Activated B cell treated with CpG ODN at 0.5 μM for 24 hours (primary cell): ENCODE measurements at regions not wholly inside any gene's neighbourhood (a gene's known extent, or its start where the extent isn't known, plus 50 kb on each side); places are given as distances from the start of the nearest gene placed in this dataset.

Experiments used
- ATAC-seq: fragments of 200-7000 bp; cut with Tn5 transposase; one replicate; pipeline ENCODE4 v1.10.0; 2021; ENCODE audit warnings: low read depth, mild to moderate bottlenecking, moderate library complexity
- CTCF ChIA-PET: fragments of 350-600 bp; sonication (Branson Sonifier 250); formaldehyde crosslinking; loops from one replicate; lab custom pipeline; 2021; ENCODE audit warnings: antibody characterized with exemption; lab: Charles Lee
- POLR2A ChIA-PET: fragments of 350-600 bp; sonication (Branson Sonifier 250); formaldehyde crosslinking; loops from one replicate; lab custom pipeline; 2021; ENCODE audit warnings: antibody characterized with exemption; lab: Charles Lee
- DNase-seq: peaks from one replicate; pipeline ENCODE4 v3.0.0; 2022
- H3K27ac Mint-ChIP-seq: one replicate; pipeline ENCODE4 v1.8.0; 2020; ENCODE audit warnings: mixed read lengths
- H3K27me3 Mint-ChIP-seq: one replicate; pipeline ENCODE4 v1.8.0; 2021; ENCODE audit warnings: mixed read lengths
- H3K36me3 Mint-ChIP-seq: one replicate; pipeline ENCODE4 v1.8.0; 2021; ENCODE audit warnings: low read depth, mixed read lengths
- H3K4me1 Mint-ChIP-seq: one replicate; pipeline ENCODE4 v1.8.0; 2021; ENCODE audit warnings: mixed read lengths
- H3K4me3 Mint-ChIP-seq: one replicate; pipeline ENCODE4 v1.8.0; 2020; ENCODE audit warnings: mild to moderate bottlenecking, mixed read lengths
- H3K9me3 Mint-ChIP-seq: one replicate; pipeline ENCODE4 v1.8.0; 2020; ENCODE audit warnings: mixed read lengths
- CTCF ChIP-seq: fragments of 200-600 bp; IDR thresholded peaks from one replicate; pipeline ENCODE4 v1.8.0; 2022; ENCODE audit warnings: antibody characterized with exemption, mild to moderate bottlenecking
- intact Hi-C: fragments of 100-400 bp; cut with micrococcal nuclease; formaldehyde crosslinking; loops from one replicate; pipeline ENCODE4 v1.15.1; 2024

GRCh38 chr5:172506921-172507320 lies 52.6 kb upstream of the SH3PXD2B start:
- H3K27ac Mint-ChIP-seq, result no peak overlapping the region
- intact Hi-C loops, result no loop called here
- ChIA-PET POLR2A (no interaction called here), CTCF (no interaction called here)
- no peak overlapping the region for H3K4me3 Mint-ChIP-seq
- peaks cover 9% of the 10 kb centered on the region for H3K9me3 Mint-ChIP-seq
- peaks cover 16% of the 10 kb centered on the region for H3K27me3 Mint-ChIP-seq
- ATAC-seq (no peak), DNase-seq (no peak)
- no peaks in the 10 kb centered on the region for H3K4me1 Mint-ChIP-seq
- H3K36me3 Mint-ChIP-seq, result no peaks in the 10 kb centered on the region
- TF ChIP-seq CTCF, result no peak

GRCh38 chr5:172506251-172506650 lies 51.9 kb upstream of the SH3PXD2B start:
- ATAC-seq (no peak), DNase-seq (no peak)
- Mint-ChIP-seq H3K9me3 (peaks cover 4% of the 10 kb centered on the region), H3K4me3 (no peak overlapping the region), H3K27ac (no peak overlapping the region), H3K27me3 (peaks cover 16% of the 10 kb centered on the region), H3K36me3 (no peaks in the 10 kb centered on the region), H3K4me1 (no peaks in the 10 kb centered on the region)
- ChIA-PET CTCF (no interaction called here), POLR2A (no interaction called here)
- intact Hi-C loops, result no loop called here
- no peak for TF ChIP-seq CTCF

- no peak for TF ChIP-seq CTCF
- CTCF ChIA-PET, result no interaction called here
- ATAC-seq, result no peak
- POLR2A ChIA-PET, result no interaction called here
- no peaks in the 10 kb centered on the region for H3K36me3 Mint-ChIP-seq
- no peak overlapping the region for H3K4me3 Mint-ChIP-seq
- no peaks in the 10 kb centered on the region for H3K9me3 Mint-ChIP-seq
- H3K27ac Mint-ChIP-seq, result no peak overlapping the region
- DNase-seq, result no peak
- H3K27me3 Mint-ChIP-seq, result peaks cover 16% of the 10 kb centered on the region
- no peaks in the 10 kb centered on the region for H3K4me1 Mint-ChIP-seq
- intact Hi-C loops, result no loop called here
Measured at GRCh38 chr5:172505845-172506244, 51.5 kb upstream of the SH3PXD2B start.

GRCh38 chr5:172505403-172505759 lies 51.1 kb upstream of the SH3PXD2B start:
- Mint-ChIP-seq H3K4me1 (no peaks in the 10 kb centered on the region), H3K4me3 (no peak overlapping the region), H3K9me3 (no peaks in the 10 kb centered on the region), H3K27me3 (peaks cover 16% of the 10 kb centered on the region), H3K27ac (no peak overlapping the region), H3K36me3 (no peaks in the 10 kb centered on the region)
- no peak for DNase-seq
- TF ChIP-seq CTCF, result no peak
- no peak for ATAC-seq
- CTCF ChIA-PET, result no interaction called here
- POLR2A ChIA-PET, result no interaction called here
- intact Hi-C loops, result no loop called here

GRCh38 chr5:172504701-172505402 lies 50.5 kb upstream of the SH3PXD2B start:
- TF ChIP-seq CTCF, result no peak
- ChIA-PET POLR2A (no interaction called here), CTCF (no interaction called here)
- Mint-ChIP-seq H3K27ac (no peak overlapping the region), H3K36me3 (no peaks in the 10 kb centered on the region), H3K4me1 (no peaks in the 10 kb centered on the region), H3K9me3 (no peaks in the 10 kb centered on the region), H3K4me3 (no peak overlapping the region), H3K27me3 (peaks cover 16% of the 10 kb centered on the region)
- DNase-seq (no peak), ATAC-seq (no peak)
- intact Hi-C loops, result no loop called here
